ENCODE measurements at regions not wholly inside any gene's neighbourhood (a gene's known extent, or its start where the extent isn't known, plus 50 kb on each side); places are given as distances from the start of the nearest gene placed in this dataset.

DNA sequence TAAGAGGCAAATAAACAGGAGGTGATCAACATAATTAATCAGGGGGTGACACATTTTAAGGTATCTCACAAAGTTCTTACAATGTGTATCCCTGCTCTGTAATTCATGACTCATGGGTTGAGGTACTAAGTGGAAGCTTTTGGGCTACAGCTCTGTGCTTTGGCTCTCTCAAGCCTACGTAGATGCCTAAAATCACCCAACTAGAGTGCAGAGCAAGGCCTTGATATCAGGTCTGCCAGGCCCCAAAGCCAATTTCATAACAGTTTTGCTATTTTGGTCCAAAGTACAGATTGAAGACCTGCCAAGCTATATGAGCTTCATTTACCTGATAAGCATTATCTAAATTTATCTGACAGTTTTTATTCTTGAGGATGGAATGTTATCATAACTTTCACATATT, 175.3 kb upstream of the BET1 start:
- no peak overlapping the region for H3K27ac Mint-ChIP-seq (ENCODE audit: unreplicated experiment)
- peaks cover 46% of the 10 kb centered on the region for H3K4me1 Mint-ChIP-seq (ENCODE audit: low read depth)
- TF ChIP-seq, protein P1, sequence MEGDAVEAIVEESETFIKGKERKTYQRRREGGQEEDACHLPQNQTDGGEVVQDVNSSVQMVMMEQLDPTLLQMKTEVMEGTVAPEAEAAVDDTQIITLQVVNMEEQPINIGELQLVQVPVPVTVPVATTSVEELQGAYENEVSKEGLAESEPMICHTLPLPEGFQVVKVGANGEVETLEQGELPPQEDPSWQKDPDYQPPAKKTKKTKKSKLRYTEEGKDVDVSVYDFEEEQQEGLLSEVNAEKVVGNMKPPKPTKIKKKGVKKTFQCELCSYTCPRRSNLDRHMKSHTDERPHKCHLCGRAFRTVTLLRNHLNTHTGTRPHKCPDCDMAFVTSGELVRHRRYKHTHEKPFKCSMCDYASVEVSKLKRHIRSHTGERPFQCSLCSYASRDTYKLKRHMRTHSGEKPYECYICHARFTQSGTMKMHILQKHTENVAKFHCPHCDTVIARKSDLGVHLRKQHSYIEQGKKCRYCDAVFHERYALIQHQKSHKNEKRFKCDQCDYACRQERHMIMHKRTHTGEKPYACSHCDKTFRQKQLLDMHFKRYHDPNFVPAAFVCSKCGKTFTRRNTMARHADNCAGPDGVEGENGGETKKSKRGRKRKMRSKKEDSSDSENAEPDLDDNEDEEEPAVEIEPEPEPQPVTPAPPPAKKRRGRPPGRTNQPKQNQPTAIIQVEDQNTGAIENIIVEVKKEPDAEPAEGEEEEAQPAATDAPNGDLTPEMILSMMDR (IDR thresholded peaks at IDR 0.05), result no peak
- DNase-seq (ENCODE audit: low spot score), result no peak
- H3K9me3 Mint-ChIP-seq (ENCODE audit: low read depth), result no peaks in the 10 kb centered on the region
- H3K36me3 Mint-ChIP-seq (ENCODE audit: low read depth), result no peaks in the 10 kb centered on the region
- H3K4me3 Mint-ChIP-seq (ENCODE audit: unreplicated experiment), result no peak overlapping the region
- H3K27me3 Mint-ChIP-seq (ENCODE audit: low read depth), result no peaks in the 10 kb centered on the region

DNA sequence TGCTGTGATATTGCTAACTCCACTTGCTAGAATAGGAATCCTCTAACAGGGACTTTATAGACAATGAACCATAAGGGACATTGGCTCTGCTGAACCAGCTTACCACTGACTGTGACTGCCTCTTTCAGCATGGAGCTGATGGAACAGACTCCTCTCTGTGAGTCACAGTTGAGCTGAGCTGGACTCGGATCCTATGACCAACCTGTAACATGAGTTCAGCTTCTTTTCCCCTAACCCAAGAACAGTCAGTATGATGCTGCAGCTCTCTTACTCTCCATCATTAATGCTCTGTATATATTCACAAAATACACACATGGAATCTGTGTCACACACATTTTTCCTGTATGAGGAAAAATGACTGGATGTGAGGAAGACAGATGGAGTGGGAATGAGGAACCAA, 177.9 kb upstream of the BET1 start:
- Mint-ChIP-seq H3K4me1 (ENCODE audit: low read depth) (peaks cover 31% of the 10 kb centered on the region), H3K36me3 (ENCODE audit: low read depth) (no peaks in the 10 kb centered on the region), H3K27me3 (ENCODE audit: low read depth) (no peaks in the 10 kb centered on the region), H3K9me3 (ENCODE audit: low read depth) (peaks cover 4% of the 10 kb centered on the region), H3K4me3 (ENCODE audit: unreplicated experiment) (no peak overlapping the region), H3K27ac (ENCODE audit: unreplicated experiment) (peak overlapping the region; percentile 91)
- no peak for DNase-seq (ENCODE audit: low spot score)
- TF ChIP-seq, protein P1 (IDR thresholded peaks at IDR 0.05), result no peak

DNA sequence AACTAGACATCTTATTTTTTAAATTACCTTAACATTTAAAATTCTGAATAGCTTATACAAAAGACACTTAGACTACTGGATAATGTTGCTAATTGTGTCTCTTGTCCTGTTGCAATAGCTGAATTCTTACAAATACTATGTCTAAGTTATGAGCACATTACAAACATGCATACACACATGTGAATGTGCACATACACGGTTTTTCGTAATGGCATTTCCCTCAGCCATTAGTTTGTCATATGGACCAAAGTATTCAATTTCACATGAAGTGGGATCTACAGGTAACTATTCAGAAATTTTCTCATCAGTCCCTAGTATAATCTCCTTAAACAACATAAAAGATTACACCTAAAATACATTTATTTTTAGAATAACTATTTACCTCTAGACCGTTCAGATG, 178.6 kb upstream of the BET1 start:
- Mint-ChIP-seq H3K36me3 (ENCODE audit: low read depth) (no peaks in the 10 kb centered on the region), H3K27me3 (ENCODE audit: low read depth) (no peaks in the 10 kb centered on the region), H3K4me3 (ENCODE audit: unreplicated experiment) (no peak overlapping the region), H3K9me3 (ENCODE audit: low read depth) (peaks cover 11% of the 10 kb centered on the region), H3K4me1 (ENCODE audit: low read depth) (peaks cover 31% of the 10 kb centered on the region), H3K27ac (ENCODE audit: unreplicated experiment) (peak overlapping the region; percentile 91)
- no peak for DNase-seq (ENCODE audit: low spot score)
- TF ChIP-seq, protein P1 (IDR thresholded peaks at IDR 0.05), result no peak

DNA sequence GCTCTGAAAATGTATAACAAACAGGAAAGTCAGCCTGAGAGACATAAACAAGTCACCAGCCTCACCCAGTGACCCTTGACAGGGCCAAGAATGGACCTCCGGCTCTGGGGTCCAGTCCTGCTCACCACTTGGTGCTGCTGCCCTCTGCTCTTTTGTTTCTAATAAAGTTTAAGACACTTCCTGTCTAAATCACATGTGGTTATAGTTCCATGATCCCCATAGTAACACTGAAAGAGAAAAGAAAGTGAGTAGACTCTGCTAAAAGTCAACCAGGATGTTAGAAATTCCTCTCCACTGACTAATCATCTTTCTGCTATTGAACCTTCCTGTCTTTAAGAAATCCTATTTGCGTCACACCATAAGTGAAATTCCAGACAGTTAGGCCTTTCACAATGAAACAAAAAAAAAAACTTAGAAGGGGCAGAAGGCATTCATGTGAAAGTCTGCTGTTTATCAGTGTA, 179.2 kb upstream of the BET1 start:
- peaks cover 1% of the 10 kb centered on the region for H3K36me3 Mint-ChIP-seq (ENCODE audit: low read depth)
- peaks cover 28% of the 10 kb centered on the region for H3K4me1 Mint-ChIP-seq (ENCODE audit: low read depth)
- TF ChIP-seq, protein P1 (IDR thresholded peaks at IDR 0.05), result peak; percentile 45
- no peak for DNase-seq (ENCODE audit: low spot score)
- H3K27me3 Mint-ChIP-seq (ENCODE audit: low read depth), result no peaks in the 10 kb centered on the region
- H3K9me3 Mint-ChIP-seq (ENCODE audit: low read depth), result peaks cover 16% of the 10 kb centered on the region
- H3K27ac Mint-ChIP-seq (ENCODE audit: unreplicated experiment), result peak overlapping the region; percentile 91
- H3K4me3 Mint-ChIP-seq (ENCODE audit: unreplicated experiment), result no peak overlapping the region

DNA sequence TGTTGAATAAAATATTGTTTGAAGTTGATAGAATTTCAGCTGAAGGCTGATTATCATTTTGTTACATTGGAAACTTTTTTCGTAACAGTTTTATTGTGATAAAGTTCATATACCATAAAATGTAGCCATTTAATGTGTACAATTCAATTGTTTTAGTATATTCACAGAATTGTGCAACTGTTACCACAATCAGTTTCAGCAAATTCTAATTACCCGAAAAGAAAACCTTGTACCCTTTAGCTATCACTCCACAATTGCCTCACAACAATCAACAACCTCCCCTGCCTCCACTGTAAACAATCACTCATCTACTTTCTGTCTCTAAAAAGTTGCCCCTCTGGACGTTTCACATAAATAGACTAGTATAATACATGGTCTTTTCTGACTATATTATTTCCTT, 179.7 kb upstream of the BET1 start:
- TF ChIP-seq, protein P1 (IDR thresholded peaks at IDR 0.05), result no peak
- no peak for DNase-seq (ENCODE audit: low spot score)
- H3K27me3 Mint-ChIP-seq (ENCODE audit: low read depth), result no peaks in the 10 kb centered on the region
- peaks cover 1% of the 10 kb centered on the region for H3K36me3 Mint-ChIP-seq (ENCODE audit: low read depth)
- H3K4me3 Mint-ChIP-seq (ENCODE audit: unreplicated experiment), result no peak overlapping the region
- peaks cover 22% of the 10 kb centered on the region for H3K9me3 Mint-ChIP-seq (ENCODE audit: low read depth)
- peaks cover 34% of the 10 kb centered on the region for H3K4me1 Mint-ChIP-seq (ENCODE audit: low read depth)
- peak overlapping the region; percentile 91 for H3K27ac Mint-ChIP-seq (ENCODE audit: unreplicated experiment)
